Psoas muscle (tissue), 7 donors: ENCODE measurements at regions not wholly inside any gene's neighbourhood (a gene's known extent, or its start where the extent isn't known, plus 50 kb on each side); places are given as distances from the start of the nearest gene placed in this dataset.

ENCODE experiments used
- ATAC-seq, 4 donors: fragments of 200-7000 bp; cut with Tn5 transposase; one replicate each; pipeline ENCODE4 v1.9.1; 2020; ENCODE audit warnings: moderate library complexity in 3 of 4, mild to moderate bottlenecking in 2 of 4
- DNase-seq, 2 donors: peaks; one replicate each; pipeline ENCODE4 v3.0.0-alpha.2; 2020
- H3K27ac ChIP-seq: fragments of 200-600 bp; one replicate; pipeline ENCODE4 v1.8.0; 2022
- H3K27me3 ChIP-seq, 3 donors: fragments of 200-600 bp in 1 of 3; one replicate each; pipeline versions ENCODE4 v1.6.1 to v1.8.0; 2013 to 2022; ENCODE audit warnings: low read length in 2 of 3, mild to moderate bottlenecking in 2 of 3, moderate library complexity in 1 of 3; ENCODE audit not compliant: insufficient read depth in 3 of 3
- H3K36me3 ChIP-seq, 2 donors: fragments of 200-600 bp in 1 of 2; one replicate each; pipeline versions ENCODE4 v1.6.1 to v1.8.0; 2013 to 2022; ENCODE audit warnings: low read depth in 1 of 2, mild to moderate bottlenecking in 1 of 2, moderate library complexity in 1 of 2; ENCODE audit not compliant: insufficient read depth in 1 of 2
- H3K4me1 ChIP-seq: fragments of 200-600 bp; one replicate; pipeline ENCODE4 v1.8.0; 2022
- H3K4me3 ChIP-seq: fragments of 200-600 bp; one replicate; pipeline ENCODE4 v1.8.0; 2022; ENCODE audit warnings: mild to moderate bottlenecking
- H3K9me3 ChIP-seq: fragments of 200-600 bp; one replicate; pipeline ENCODE4 v1.8.0; 2022
- CTCF ChIP-seq: fragments of 200-600 bp; IDR thresholded peaks from one replicate; pipeline ENCODE4 v1.8.0; 2022; ENCODE audit warnings: antibody characterized with exemption
- WGBS, 3 donors: extraction: QIAGEN DNeasy Blood & Tissue Kit; methylation state at CpG; one replicate each; pipeline versions ENCODE4 v1.1.6 to v1.1.7; 2013; 5-methylcytosine and 5-hydroxymethylcytosine counted together
- intact Hi-C, 2 donors: fragments of 100-400 bp; cut with DNase I; formaldehyde crosslinking; loops; one replicate each; pipeline versions ENCODE4 v1.11.0 to v1.14.2; 2022
- donor health status: healthy with polysubstance abuse.
- donor health status: DM: no; HTN: no; CAD: no; lungs with moderate emphysema.
- donor health status: Bipolar disorder and iron deficiency.
- donor health status: healthy.
- donor health status: DM: yes; HTN: yes; CAD: no.
- donor health status: DM: no; HTN: no; CAD: no.
- donor health status: DM: yes; HTN: yes; CAD: no.

DNA sequence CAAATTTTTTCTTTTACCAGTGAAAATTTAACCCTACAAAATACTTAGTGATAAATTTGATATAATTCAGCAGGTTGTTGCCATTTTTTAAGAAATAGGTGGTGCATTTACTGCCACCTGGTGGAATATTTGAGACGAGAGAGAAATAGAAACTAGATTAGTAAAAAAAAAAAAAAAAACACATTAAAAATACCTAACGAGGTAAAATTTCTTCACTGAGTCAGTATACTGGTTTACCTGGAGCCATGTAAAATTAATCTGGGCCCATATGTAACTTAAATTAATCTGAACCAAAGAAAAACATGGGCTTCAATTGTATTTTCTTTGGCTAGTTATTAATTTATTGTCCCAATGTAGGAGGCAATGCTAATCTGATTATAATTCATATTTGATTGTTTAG, 520.8 kb downstream of the EPM2A start:
- H3K36me3 ChIP-seq = no peaks in the 10 kb centered on the region
- intact Hi-C loops = loop anchor here in 1 of 2 donors (10.0 kb wide), 1 partner anchor 630 kb away; no protein-coding TSS in a partner anchor
- no peaks in the 10 kb centered on the region for H3K27me3 ChIP-seq
- H3K9me3 ChIP-seq = no peaks in the 10 kb centered on the region
- H3K27ac ChIP-seq = no peak overlapping the region
- DNase-seq = no peak
- TF ChIP-seq CTCF = peak; percentile 58
- 5 to 11% (median 8%) methylated on average over 2 of the region's 2 CpGs for WGBS, 3 donors
- H3K4me1 ChIP-seq = no peaks in the 10 kb centered on the region
- no peak overlapping the region for H3K4me3 ChIP-seq
- ATAC-seq = no peak

- WGBS, 3 donors = 81 to 88% (median 87%) methylated on average over 3 of the region's 3 CpGs
These were observed 510.9 kb downstream of the EPM2A start for GRCh38 chr6:145224450-145224849.

DNA sequence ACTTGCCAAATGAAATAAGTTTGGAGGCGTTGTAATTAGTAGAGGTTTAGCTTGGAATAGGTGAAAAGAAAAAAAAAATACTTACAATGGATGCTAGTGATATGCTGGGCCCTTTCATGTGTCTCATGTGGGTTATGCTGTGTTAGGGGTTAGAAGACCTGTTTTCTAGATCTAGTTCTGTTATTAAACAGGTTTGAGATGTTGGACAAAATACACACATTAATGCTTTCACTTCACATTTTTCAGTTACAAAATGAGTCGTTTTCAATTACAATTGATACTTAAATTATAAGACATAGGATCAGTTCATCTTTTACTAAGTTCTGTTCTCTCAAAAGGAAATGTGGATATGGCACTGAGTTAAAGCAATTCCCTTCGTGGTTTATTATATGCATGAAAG, 509.8 kb downstream of the EPM2A start:
- no peak for TF ChIP-seq CTCF
- DNase-seq = no peak
- Histone ChIP-seq H3K4me3 (no peak overlapping the region), H3K27ac (no peak overlapping the region), H3K36me3 (no peaks in the 10 kb centered on the region), H3K4me1 (no peaks in the 10 kb centered on the region), H3K27me3 (no peaks in the 10 kb centered on the region), H3K9me3 (no peaks in the 10 kb centered on the region)
- WGBS, 3 donors = 66 to 76% (median 73%) methylated on average over 3 of the region's 3 CpGs
- intact Hi-C loops = no loop called here
- ATAC-seq = no peak

More at GRCh38 chr6:145224450-145224849, 510.9 kb downstream of the EPM2A start:
- TF ChIP-seq CTCF = no peak
- Histone ChIP-seq H3K36me3 (no peaks in the 10 kb centered on the region), H3K27me3 (no peaks in the 10 kb centered on the region), H3K4me3 (no peak overlapping the region), H3K9me3 (no peaks in the 10 kb centered on the region), H3K27ac (no peak overlapping the region), H3K4me1 (no peaks in the 10 kb centered on the region)
- intact Hi-C loops = no loop called here
- DNase-seq (no peak), ATAC-seq (no peak)

- intact Hi-C loops = no loop called here
- H3K9me3 ChIP-seq = no peaks in the 10 kb centered on the region
- no peak for DNase-seq
- no peak overlapping the region for H3K4me3 ChIP-seq
- H3K4me1 ChIP-seq = no peaks in the 10 kb centered on the region
- TF ChIP-seq CTCF = no peak
- no peak overlapping the region for H3K27ac ChIP-seq
- H3K27me3 ChIP-seq = no peaks in the 10 kb centered on the region
- ATAC-seq = no peak
- WGBS, 3 donors = 76 to 90% (median 82%) methylated on average over 6 of the region's 6 CpGs
- no peaks in the 10 kb centered on the region for H3K36me3 ChIP-seq
These were observed 507.7 kb downstream of the EPM2A start for GRCh38 chr6:145227593-145227992.

GRCh38 chr6:145228962-145229582, 506.2 kb downstream of the EPM2A start:
- 92 to 98% (median 96%) methylated on average over 3 of the region's 3 CpGs for WGBS, 3 donors
- Histone ChIP-seq H3K9me3 (no peaks in the 10 kb centered on the region), H3K27me3 (no peaks in the 10 kb centered on the region), H3K27ac (no peak overlapping the region), H3K36me3 (no peaks in the 10 kb centered on the region), H3K4me3 (no peak overlapping the region), H3K4me1 (no peaks in the 10 kb centered on the region)
- intact Hi-C loops = no loop called here
- no peak for ATAC-seq
- no peak for DNase-seq
- no peak for TF ChIP-seq CTCF
